H9 (cell line): ENCODE measurements at regions not wholly inside any gene's neighbourhood (a gene's known extent, or its start where the extent isn't known, plus 50 kb on each side); places are given as distances from the start of the nearest gene placed in this dataset.

Experiments used
- DNase-seq: peaks from one replicate; pipeline ENCODE4 v3.0.0-alpha.2; 2017
- H2AFZ ChIP-seq: one replicate; pipeline ENCODE4 v1.6.1; 2013; ENCODE audit warnings: mild to moderate bottlenecking, low read length, control low read depth, moderate library complexity
- H2AK5ac ChIP-seq: 2 replicates; pipeline ENCODE4 v1.6.1; 2013; ENCODE audit warnings: low read length, control low read depth, mixed read lengths; ENCODE audit not compliant: insufficient read length
- H2BK120ac ChIP-seq: one replicate; pipeline ENCODE4 v1.6.1; 2013; ENCODE audit warnings: low read depth, mild to moderate bottlenecking, low read length, control low read depth, inconsistent platforms; ENCODE audit not compliant: poor library complexity, severe bottlenecking
- H2BK12ac ChIP-seq: 2 replicates; pipeline ENCODE4 v1.6.1; 2013; ENCODE audit warnings: low read length, control low read depth, mixed read lengths, low read depth; ENCODE audit not compliant: insufficient read length
- H2BK15ac ChIP-seq: 2 replicates; pipeline ENCODE4 v1.6.1; 2013; ENCODE audit warnings: low read depth, low read length, control low read depth
- H2BK20ac ChIP-seq: one replicate; pipeline ENCODE4 v1.6.1; 2013; ENCODE audit warnings: low read depth, mild to moderate bottlenecking, low read length, control low read depth, inconsistent platforms; ENCODE audit not compliant: poor library complexity, severe bottlenecking
- H2BK5ac ChIP-seq: 2 replicates; pipeline ENCODE4 v1.6.1; 2013; ENCODE audit warnings: low read length, control low read depth, mixed read lengths; ENCODE audit not compliant: insufficient read length
- H3K14ac ChIP-seq: 2 replicates; pipeline ENCODE4 v1.6.1; 2013; ENCODE audit warnings: low read length, control low read depth; ENCODE audit not compliant: insufficient read depth
- H3K18ac ChIP-seq: 2 replicates; pipeline ENCODE4 v1.6.1; 2013; ENCODE audit warnings: low read depth, mild to moderate bottlenecking, mixed read lengths, low read length, control low read depth; ENCODE audit not compliant: insufficient read length
- H3K23ac ChIP-seq: 2 replicates; pipeline ENCODE4 v1.6.1; 2013; ENCODE audit warnings: low read length, control low read depth, mixed read lengths, low read depth; ENCODE audit not compliant: insufficient read length
- H3K23me2 ChIP-seq: 2 replicates; pipeline ENCODE4 v1.6.1; 2013; ENCODE audit warnings: low read depth, mild to moderate bottlenecking, mixed read lengths, low read length, control low read depth; ENCODE audit not compliant: insufficient read length, poor library complexity, severe bottlenecking
- H3K27ac ChIP-seq: 2 replicates; pipeline ENCODE4 v1.5.1; 2013; ENCODE audit warnings: low read length, control low read depth, mixed read lengths, low read depth; ENCODE audit not compliant: insufficient read length
- H3K27me3 ChIP-seq: 2 replicates; pipeline ENCODE4 v1.6.1; 2013; ENCODE audit warnings: low read length, control low read depth, inconsistent platforms; ENCODE audit not compliant: insufficient read depth
- H3K4ac ChIP-seq: 2 replicates; pipeline ENCODE4 v1.6.1; 2013; ENCODE audit warnings: low read depth, mild to moderate bottlenecking, control low read depth, inconsistent platforms, low read length, moderate library complexity
- H3K4me1 ChIP-seq: 2 replicates; pipeline ENCODE4 v1.6.1; 2013; ENCODE audit warnings: low read length, control low read depth, inconsistent platforms; ENCODE audit not compliant: insufficient read depth
- H3K4me2 ChIP-seq: 2 replicates; pipeline ENCODE4 v1.6.1; 2013; ENCODE audit warnings: low read length, control low read depth, mixed read lengths; ENCODE audit not compliant: insufficient read length, insufficient read depth
- H3K56ac ChIP-seq: 2 replicates; pipeline ENCODE4 v1.6.1; 2013; ENCODE audit warnings: low read depth, mild to moderate bottlenecking, mixed read lengths, low read length, control low read depth; ENCODE audit not compliant: insufficient read length
- H3K79me1 ChIP-seq: 2 replicates; pipeline ENCODE4 v1.6.1; 2013; ENCODE audit warnings: low read depth, mild to moderate bottlenecking, moderate library complexity, low read length, control low read depth, inconsistent platforms; ENCODE audit not compliant: insufficient read depth, poor library complexity, severe bottlenecking
- H3K79me2 ChIP-seq: 2 replicates; pipeline ENCODE4 v1.6.1; 2013; ENCODE audit warnings: low read length, control low read depth, inconsistent platforms; ENCODE audit not compliant: insufficient read depth
- H3K9ac ChIP-seq: 2 replicates; pipeline ENCODE4 v1.6.1; 2013; ENCODE audit warnings: low read length, control low read depth, mixed read lengths; ENCODE audit not compliant: insufficient read length; ENCODE audit errors: extremely low read depth
- H3K9me3 ChIP-seq: one replicate; pipeline ENCODE4 v1.6.1; 2013; ENCODE audit warnings: low read depth, low read length, inconsistent platforms; ENCODE audit not compliant: control insufficient read depth
- H3T11ph ChIP-seq: one replicate; pipeline ENCODE4 v1.6.1; 2013; ENCODE audit warnings: mild to moderate bottlenecking, low read length, control low read depth, inconsistent platforms
- H4K20me1 ChIP-seq: one replicate; pipeline ENCODE4 v1.6.1; 2013; ENCODE audit not compliant: control insufficient read depth, insufficient read length, insufficient read depth
- H4K5ac ChIP-seq: 2 replicates; pipeline ENCODE4 v1.6.1; 2013; ENCODE audit warnings: low read depth, mild to moderate bottlenecking, mixed read lengths, low read length, control low read depth; ENCODE audit not compliant: insufficient read length
- H4K8ac ChIP-seq: replicated peaks from 2 replicates; pipeline ENCODE4 v1.6.1; 2013; ENCODE audit warnings: low read length, control low read depth, mixed read lengths, low read depth; ENCODE audit not compliant: insufficient read length
- H4K91ac ChIP-seq: 2 replicates; pipeline ENCODE4 v1.6.1; 2013; ENCODE audit warnings: low read depth, mild to moderate bottlenecking, moderate library complexity, mixed read lengths, low read length, control low read depth; ENCODE audit not compliant: insufficient read length
- H3K27ac Mint-ChIP-seq, 3 experiments: 2 replicates in 2 of 3; 3 replicates in 1 of 3; pipeline ENCODE4 v1.8.0; 2020 to 2021; ENCODE audit warnings: mixed read lengths in 3 of 3, mild to moderate bottlenecking in 1 of 3, moderate library complexity in 1 of 3
- H3K27me3 Mint-ChIP-seq: 2 replicates; pipeline ENCODE4 v1.8.0; 2021; ENCODE audit warnings: low read depth, mild to moderate bottlenecking, moderate library complexity, mixed read lengths
- H3K36me3 Mint-ChIP-seq, 3 experiments: 2 replicates in 2 of 3; 3 replicates in 1 of 3; pipeline ENCODE4 v1.8.0; 2020 to 2021; ENCODE audit warnings: low read depth in 3 of 3, mixed read lengths in 3 of 3; ENCODE audit not compliant: insufficient read depth in 1 of 3
- H3K4me1 Mint-ChIP-seq, 2 experiments: 2 replicates each; pipeline ENCODE4 v1.8.0; 2020; ENCODE audit warnings: mixed read lengths in 2 of 2
- H3K4me3 Mint-ChIP-seq, 2 experiments: 2 replicates in 1 of 2; 3 replicates in 1 of 2; pipeline ENCODE4 v1.8.0; 2020 to 2021; ENCODE audit warnings: mild to moderate bottlenecking in 2 of 2, mixed read lengths in 2 of 2, moderate library complexity in 1 of 2
- H3K9me3 Mint-ChIP-seq, 2 experiments: 2 replicates in 1 of 2; 3 replicates in 1 of 2; pipeline ENCODE4 v1.8.0; 2020; ENCODE audit warnings: mild to moderate bottlenecking in 2 of 2, mixed read lengths in 2 of 2, moderate library complexity in 1 of 2
- WGBS: extraction: QIAGEN DNeasy Blood & Tissue Kit; methylation state at CpG from one replicate; pipeline ENCODE4 v1.1.7; 2013; ENCODE audit warnings: missing lambda C conversion rate, low lambda C conversion rate, mixed read lengths; ENCODE audit not compliant: insufficient read length; ENCODE audit errors: extremely low coverage; 5-methylcytosine and 5-hydroxymethylcytosine counted together
- TF ChIP-seq, protein P1 (sequence below): fragments of 200-600 bp; sonication (generic); conservative IDR thresholded peaks from 3 replicates; pipeline ENCODE4 v1.8.0; 2021; ENCODE audit warnings: antibody characterized with exemption, mild to moderate bottlenecking

DNA sequence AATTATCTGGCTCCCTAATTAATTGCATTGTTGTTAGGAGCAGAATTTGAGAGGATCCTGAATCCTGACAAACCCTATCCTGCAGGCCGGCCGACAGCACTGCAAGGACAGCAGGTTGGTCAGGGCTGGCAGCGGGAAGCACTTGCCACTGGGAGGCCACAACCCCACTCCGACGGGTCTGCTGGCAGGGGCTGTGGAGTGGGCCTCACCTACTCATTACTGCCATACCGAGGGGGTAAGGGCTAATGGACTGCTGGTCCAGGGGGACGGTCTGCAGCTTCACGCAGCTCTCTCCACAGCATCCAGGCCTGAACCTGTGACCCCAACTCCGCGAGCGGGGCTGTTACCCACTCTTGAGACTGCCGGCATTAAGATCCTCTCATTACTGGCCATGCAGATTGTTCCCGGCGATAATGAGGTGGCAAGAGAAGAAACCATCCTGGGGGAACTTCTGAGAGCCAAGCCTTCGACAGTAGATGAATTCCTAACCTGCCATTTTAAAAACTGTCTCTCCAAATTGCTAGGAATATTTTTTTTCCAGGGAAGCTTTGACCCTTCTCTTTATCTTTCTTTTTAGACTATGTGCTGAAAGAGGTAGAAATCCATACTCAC is 501.3 kb downstream of the OMA1 start:
- Mint-ChIP-seq H3K36me3 (peaks cover 7 to 16% (median 9%) of the 10 kb centered on the region in 3 experiments; a peak in 6 of 7 replicates), H3K4me3 (no peak overlapping the region), H3K9me3 (peaks cover 8 to 12% of the 10 kb centered on the region in 2 experiments; a peak in 4 of 5 replicates), H3K27me3 (no peaks in the 10 kb centered on the region), H3K4me1 (peaks cover 6 to 8% of the 10 kb centered on the region in 2 experiments), H3K27ac (no peak overlapping the region)
- Histone ChIP-seq H3K23ac (no peak overlapping the region), H2BK12ac (no peak overlapping the region), H3K14ac (no peak overlapping the region; the same call in 1 of the 2 replicates), H3K27ac (no peak overlapping the region), H2AK5ac (no peak overlapping the region), H3K56ac (no peak overlapping the region), H3K27me3 (no peaks in the 10 kb centered on the region), H3K9me3 (no peaks in the 10 kb centered on the region), H4K20me1 (no peaks in the 10 kb centered on the region), H2BK15ac (no peak overlapping the region), H3K23me2 (no peaks in the 10 kb centered on the region), H3K9ac (no peak overlapping the region), H4K91ac (no peak overlapping the region), H4K8ac (no peak overlapping the region), H2BK20ac (no peak overlapping the region), H3K79me1 (no peaks in the 10 kb centered on the region), H4K5ac (no peak overlapping the region), H2BK5ac (no peak overlapping the region), H2AFZ (no peak overlapping the region), H3K79me2 (no peaks in the 10 kb centered on the region), H2BK120ac (no peak overlapping the region), H3K4ac (no peak overlapping the region), H3K18ac (no peak overlapping the region), H3K4me2 (no peak overlapping the region), H3K4me1 (no peaks in the 10 kb centered on the region), H3T11ph (no peak overlapping the region)
- TF ChIP-seq, protein P1, sequence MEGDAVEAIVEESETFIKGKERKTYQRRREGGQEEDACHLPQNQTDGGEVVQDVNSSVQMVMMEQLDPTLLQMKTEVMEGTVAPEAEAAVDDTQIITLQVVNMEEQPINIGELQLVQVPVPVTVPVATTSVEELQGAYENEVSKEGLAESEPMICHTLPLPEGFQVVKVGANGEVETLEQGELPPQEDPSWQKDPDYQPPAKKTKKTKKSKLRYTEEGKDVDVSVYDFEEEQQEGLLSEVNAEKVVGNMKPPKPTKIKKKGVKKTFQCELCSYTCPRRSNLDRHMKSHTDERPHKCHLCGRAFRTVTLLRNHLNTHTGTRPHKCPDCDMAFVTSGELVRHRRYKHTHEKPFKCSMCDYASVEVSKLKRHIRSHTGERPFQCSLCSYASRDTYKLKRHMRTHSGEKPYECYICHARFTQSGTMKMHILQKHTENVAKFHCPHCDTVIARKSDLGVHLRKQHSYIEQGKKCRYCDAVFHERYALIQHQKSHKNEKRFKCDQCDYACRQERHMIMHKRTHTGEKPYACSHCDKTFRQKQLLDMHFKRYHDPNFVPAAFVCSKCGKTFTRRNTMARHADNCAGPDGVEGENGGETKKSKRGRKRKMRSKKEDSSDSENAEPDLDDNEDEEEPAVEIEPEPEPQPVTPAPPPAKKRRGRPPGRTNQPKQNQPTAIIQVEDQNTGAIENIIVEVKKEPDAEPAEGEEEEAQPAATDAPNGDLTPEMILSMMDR = peak; percentile 28; the same call in 2 of the 3 replicates
- peak; percentile 38 for DNase-seq
- WGBS = no CpG with 5 or more reads among the region's 15 CpGs
